ENCODE measurements at regions not wholly inside any gene's neighbourhood (a gene's known extent, or its start where the extent isn't known, plus 50 kb on each side); places are given as distances from the start of the nearest gene placed in this dataset.
"Not testable (repeated sequence)": the region's sequence is repeated elsewhere in the genome, so short reads cannot be mapped to it uniquely, and the experiment has no call there.

GRCh38 chr21:18567770-18568169, 164.2 kb upstream of the TMPRSS15 start:
- TF ChIP-seq CTCF (conservative IDR thresholded peaks at IDR 0.05; ENCODE audit: low read length): peak; percentile 36; the same call in 1 of the 2 replicates
- H3K9me3 ChIP-seq (ENCODE audit: low read length); H3K79me2 ChIP-seq (ENCODE audit: insufficient read depth, low read depth, low read length); BruUV-seq (replicated peaks); DNase-seq (ENCODE audit: low spot score); H3K27ac ChIP-seq (ENCODE audit: low read depth, low read length, poor library complexity, severe bottlenecking); H3K36me3 ChIP-seq (ENCODE audit: insufficient read depth, low read length); H3K4me2 ChIP-seq (ENCODE audit: low read length); intact Hi-C loops (cut with micrococcal nuclease; ENCODE audit: unreplicated experiment); H2AFZ ChIP-seq (ENCODE audit: low read length); H3K4me1 ChIP-seq (ENCODE audit: insufficient read depth, low read length, poor library complexity, severe bottlenecking); H3K4me3 ChIP-seq (ENCODE audit: low read depth, low read length, poor library complexity, severe bottlenecking); H4K20me1 ChIP-seq (ENCODE audit: insufficient read depth, low read length); H3K9me2 ChIP-seq (ENCODE audit: insufficient read depth, low read length); CTCF ChIA-PET (ENCODE audit: unreplicated experiment): not testable (repeated sequence)
- POLR2A ChIA-PET: interaction anchor here (0.9 kb wide), 1 partner anchor 1333 kb away, joined by 4 read pairs; no protein-coding TSS in a partner anchor

- TF ChIP-seq EZH2phosphoT487 (IDR thresholded peaks at IDR 0.05; ENCODE audit: borderline replicate concordance, low read depth, low read length) (no peak), CTCF (conservative IDR thresholded peaks at IDR 0.05; ENCODE audit: low read length) (no peak)
- no TSS peak for BruUV-seq (replicated peaks)
- no peak overlapping the region for H3K27ac ChIP-seq (ENCODE audit: low read depth, low read length, poor library complexity, severe bottlenecking)
- intact Hi-C loops (cut with micrococcal nuclease; ENCODE audit: unreplicated experiment): no loop called here
- H3K36me3 ChIP-seq (ENCODE audit: insufficient read depth, low read length): no peaks in the 10 kb centered on the region
- no peaks in the 10 kb centered on the region for H3K4me1 ChIP-seq (ENCODE audit: insufficient read depth, low read length, poor library complexity, severe bottlenecking)
- CTCF ChIA-PET (ENCODE audit: unreplicated experiment): no interaction called here
- H3K9me2 ChIP-seq (ENCODE audit: insufficient read depth, low read length): no peaks in the 10 kb centered on the region
- H3K9me3 ChIP-seq (ENCODE audit: low read length): no peaks in the 10 kb centered on the region
- no peak overlapping the region for H2AFZ ChIP-seq (ENCODE audit: low read length)
- no peaks in the 10 kb centered on the region for H4K20me1 ChIP-seq (ENCODE audit: insufficient read depth, low read length)
- H3K4me2 ChIP-seq (ENCODE audit: low read length): no peak overlapping the region
- DNase-seq (ENCODE audit: low spot score): no peak
- no peak overlapping the region for H3K4me3 ChIP-seq (ENCODE audit: low read depth, low read length, poor library complexity, severe bottlenecking)
- no peaks in the 10 kb centered on the region for H3K79me2 ChIP-seq (ENCODE audit: insufficient read depth, low read depth, low read length)
- POLR2A ChIA-PET: interaction anchor here (0.7 kb wide), 1 partner anchor 76 kb away, joined by 4 read pairs; no protein-coding TSS in a partner anchor
These were observed 184.5 kb upstream of the TMPRSS15 start for GRCh38 chr21:18588001-18588662.

- Histone ChIP-seq H2AFZ (ENCODE audit: low read length) (no peak overlapping the region), H3K9me2 (ENCODE audit: insufficient read depth, low read length) (no peaks in the 10 kb centered on the region), H3K9me3 (ENCODE audit: low read length) (peaks cover 4% of the 10 kb centered on the region; the same call in 1 of the 2 replicates), H3K4me3 (ENCODE audit: low read depth, low read length, poor library complexity, severe bottlenecking) (no peak overlapping the region), H4K20me1 (ENCODE audit: insufficient read depth, low read length) (no peaks in the 10 kb centered on the region), H3K79me2 (ENCODE audit: insufficient read depth, low read depth, low read length) (no peaks in the 10 kb centered on the region), H3K4me1 (ENCODE audit: insufficient read depth, low read length, poor library complexity, severe bottlenecking) (no peaks in the 10 kb centered on the region), H3K4me2 (ENCODE audit: low read length) (no peak overlapping the region), H3K36me3 (ENCODE audit: insufficient read depth, low read length) (no peaks in the 10 kb centered on the region), H3K27ac (ENCODE audit: low read depth, low read length, poor library complexity, severe bottlenecking) (no peak overlapping the region)
- TF ChIP-seq CTCF (conservative IDR thresholded peaks at IDR 0.05; ENCODE audit: low read length) (no peak), EZH2phosphoT487 (IDR thresholded peaks at IDR 0.05; ENCODE audit: borderline replicate concordance, low read depth, low read length) (no peak)
- no peak for DNase-seq (ENCODE audit: low spot score)
- POLR2A ChIA-PET: no interaction called here
- BruUV-seq (replicated peaks): no TSS peak
- CTCF ChIA-PET (ENCODE audit: unreplicated experiment): no interaction called here
- intact Hi-C loops (cut with micrococcal nuclease; ENCODE audit: unreplicated experiment): no loop called here
These were observed 197.6 kb upstream of the TMPRSS15 start for GRCh38 chr21:18601146-18601545.

All from OCI-LY7 (cell line).